Breast epithelium (tissue), 4 donors: ENCODE measurements at regions not wholly inside any gene's neighbourhood (a gene's known extent, or its start where the extent isn't known, plus 50 kb on each side); places are given as distances from the start of the nearest gene placed in this dataset.

Source experiments
- DNase-seq, 2 donors: peaks; one replicate each; pipeline ENCODE4 v3.0.0-alpha.2; 2019; ENCODE audit warnings: low spot score in 2 of 2
- H3K27ac ChIP-seq, 2 donors: fragments of 200-600 bp; sonication (generic) in 1 of 2; one replicate each; pipeline ENCODE4 v1.5.1; 2016 to 2019; ENCODE audit warnings: mild to moderate bottlenecking in 1 of 2
- H3K27me3 ChIP-seq, 2 donors: fragments of 200-600 bp; sonication (generic) in 1 of 2; one replicate each; pipeline versions ENCODE4 v1.5.1 to v1.6.0; 2017 to 2019; ENCODE audit warnings: control low read depth in 1 of 2, mild to moderate bottlenecking in 1 of 2
- H3K36me3 ChIP-seq: fragments of 200-600 bp; one replicate; pipeline ENCODE4 v1.5.1; 2019
- H3K4me1 ChIP-seq, 2 donors: fragments of 200-600 bp; sonication (generic); one replicate each; pipeline ENCODE4 v1.5.1; 2016 to 2019; ENCODE audit warnings: control low read depth in 1 of 2
- H3K4me3 ChIP-seq, 3 donors: fragments of 200-600 bp; sonication (generic); 1 replicate in 2 of 3; 2 replicates in 1 of 3; pipeline ENCODE4 v1.5.1; 2016 to 2019; ENCODE audit warnings: mild to moderate bottlenecking in 3 of 3, moderate library complexity in 2 of 3
- H3K9me3 ChIP-seq, 2 donors: fragments of 200-600 bp; sonication (generic) in 1 of 2; one replicate each; pipeline ENCODE4 v1.5.1; 2016 to 2019; ENCODE audit warnings: control low read depth in 1 of 2
- CTCF ChIP-seq, 3 donors: fragments of 450-650 bp; IDR thresholded peaks; one replicate each; pipeline ENCODE4 v1.5.1; 2016 to 2017; ENCODE audit warnings: antibody characterized with exemption in 3 of 3, mild to moderate bottlenecking in 3 of 3, moderate library complexity in 3 of 3
- POLR2A ChIP-seq: fragments of 450-650 bp; IDR thresholded peaks from one replicate; pipeline ENCODE4 v1.6.1; 2016; ENCODE audit warnings: antibody characterized with exemption, mild to moderate bottlenecking, moderate library complexity
- POLR2AphosphoS5 ChIP-seq, 3 donors: sonication (generic); formaldehyde crosslinking; IDR thresholded peaks; one replicate each; pipeline ENCODE4 v1.6.1; 2017; ENCODE audit warnings: antibody characterized with exemption in 3 of 3
- intact Hi-C: fragments of 100-400 bp; cut with DNase I; formaldehyde crosslinking; loops from one replicate; pipeline ENCODE4 v1.15.1; 2023; ENCODE audit warnings: low total_unique reads

- no peak for DNase-seq
- no peaks in the 10 kb centered on the region for H3K9me3 ChIP-seq
- TF ChIP-seq POLR2A (no peak), CTCF (IDR thresholded peaks at IDR 0.05) (no peak), POLR2AphosphoS5 (IDR thresholded peaks at IDR 0.05) (no peak)
- peaks cover 0 to 2% of the 10 kb centered on the region in 2 donors for H3K4me1 ChIP-seq
- H3K4me3 ChIP-seq = no peak overlapping the region
- intact Hi-C loops = no loop called here
- no peaks in the 10 kb centered on the region for H3K27me3 ChIP-seq
- no peaks in the 10 kb centered on the region for H3K36me3 ChIP-seq
- H3K27ac ChIP-seq = no peak overlapping the region
These were observed 110.3 kb upstream of the TCF21 start for GRCh38 chr6:133778414-133779130.

GRCh38 chr6:133779916-133780695, 108.8 kb upstream of the TCF21 start:
- H3K4me3 ChIP-seq = no peak overlapping the region
- H3K36me3 ChIP-seq = no peaks in the 10 kb centered on the region
- peaks cover 0 to 2% of the 10 kb centered on the region in 2 donors for H3K4me1 ChIP-seq
- TF ChIP-seq POLR2AphosphoS5 (IDR thresholded peaks at IDR 0.05) = no peak
- TF ChIP-seq POLR2A = no peak
- TF ChIP-seq CTCF (IDR thresholded peaks at IDR 0.05) = no peak
- DNase-seq = no peak
- no peak overlapping the region for H3K27ac ChIP-seq
- H3K27me3 ChIP-seq = no peaks in the 10 kb centered on the region
- H3K9me3 ChIP-seq = no peaks in the 10 kb centered on the region
- intact Hi-C loops = no loop called here

GRCh38 chr6:133786016-133786415, 102.9 kb upstream of the TCF21 start:
- TF ChIP-seq POLR2A = no peak
- no peak for TF ChIP-seq CTCF (IDR thresholded peaks at IDR 0.05)
- no peak for TF ChIP-seq POLR2AphosphoS5 (IDR thresholded peaks at IDR 0.05)
- Histone ChIP-seq H3K36me3 (no peaks in the 10 kb centered on the region), H3K4me3 (no peak overlapping the region), H3K27ac (no peak overlapping the region), H3K9me3 (no peaks in the 10 kb centered on the region), H3K27me3 (no peaks in the 10 kb centered on the region), H3K4me1 (no peaks in the 10 kb centered on the region)
- DNase-seq = no peak
- intact Hi-C loops = loop anchor here (1.0 kb wide), 1 partner anchor 9 kb away; no protein-coding TSS in a partner anchor

GRCh38 chr6:133787122-133787521, 101.8 kb upstream of the TCF21 start:
- no peaks in the 10 kb centered on the region for H3K27me3 ChIP-seq
- H3K9me3 ChIP-seq = no peaks in the 10 kb centered on the region
- DNase-seq = no peak
- H3K4me3 ChIP-seq = no peak overlapping the region
- H3K4me1 ChIP-seq = no peaks in the 10 kb centered on the region
- no peak overlapping the region for H3K27ac ChIP-seq
- intact Hi-C loops = no loop called here
- H3K36me3 ChIP-seq = no peaks in the 10 kb centered on the region
- TF ChIP-seq POLR2AphosphoS5 (IDR thresholded peaks at IDR 0.05) (no peak), CTCF (IDR thresholded peaks at IDR 0.05) (no peak)

- no peaks in the 10 kb centered on the region for H3K36me3 ChIP-seq
- H3K9me3 ChIP-seq = no peaks in the 10 kb centered on the region
- no peaks in the 10 kb centered on the region for H3K4me1 ChIP-seq
- no peaks in the 10 kb centered on the region for H3K27me3 ChIP-seq
- DNase-seq = no peak
- H3K27ac ChIP-seq = no peak overlapping the region
- intact Hi-C loops = no loop called here
- no peak overlapping the region for H3K4me3 ChIP-seq
- TF ChIP-seq CTCF (IDR thresholded peaks at IDR 0.05) = no peak
- TF ChIP-seq POLR2AphosphoS5 (IDR thresholded peaks at IDR 0.05) = no peak
- TF ChIP-seq POLR2A = no peak
These were observed 100.9 kb upstream of the TCF21 start for GRCh38 chr6:133787859-133788505.
